Coronary artery (tissue), 2 donors: ENCODE measurements at regions not wholly inside any gene's neighbourhood (a gene's known extent, or its start where the extent isn't known, plus 50 kb on each side); places are given as distances from the start of the nearest gene placed in this dataset.
"Not testable (repeated sequence)": the region's sequence is repeated elsewhere in the genome, so short reads cannot be mapped to it uniquely, and the experiment has no call there.

ENCODE experiments used
- DNase-seq: peaks from one replicate; pipeline ENCODE4 v3.0.0-alpha.2; 2017; ENCODE audit warnings: low spot score
- H3K27ac ChIP-seq, 2 donors: fragments of 200-600 bp; sonication (generic); one replicate each; pipeline ENCODE4 v1.5.1; 2016 to 2019
- H3K4me3 ChIP-seq: fragments of 200-600 bp; sonication (generic); 2 replicates; pipeline ENCODE4 v1.5.1; 2016; ENCODE audit warnings: mild to moderate bottlenecking, moderate library complexity
- CTCF ChIP-seq: fragments of 200-600 bp; sonication (generic); IDR thresholded peaks from one replicate; pipeline ENCODE4 v1.5.1; 2019; ENCODE audit warnings: antibody characterized with exemption

GRCh38 chr2:146415291-146415690 is 1429.5 kb upstream of the ACVR2A start:
- Histone ChIP-seq H3K27ac (no peak overlapping the region), H3K4me3 (no peak overlapping the region)
- no peak for DNase-seq

DNA sequence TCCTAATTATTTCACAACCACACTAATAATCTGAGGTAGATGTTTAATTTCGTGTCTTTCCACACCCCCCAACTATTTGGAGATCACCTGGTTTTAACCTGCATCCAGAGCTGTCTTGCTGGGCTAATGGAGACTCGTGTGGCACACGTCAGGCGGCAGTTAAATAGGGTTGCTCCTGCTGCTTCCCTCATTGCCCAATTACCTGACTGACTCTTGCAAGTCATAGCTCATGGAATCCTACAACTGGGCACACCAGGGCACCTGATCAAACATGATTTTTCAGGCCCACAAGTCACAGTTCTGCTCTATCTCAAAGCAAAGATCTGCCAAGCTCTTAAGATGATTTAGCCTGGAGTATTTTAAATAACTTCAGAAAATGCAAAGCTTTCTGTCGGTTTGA is 1430.4 kb upstream of the ACVR2A start:
- no peak overlapping the region for H3K4me3 ChIP-seq
- no peak overlapping the region for H3K27ac ChIP-seq
- no peak for TF ChIP-seq CTCF
- no peak for DNase-seq

More at GRCh38 chr2:146415291-146415690, 1429.5 kb upstream of the ACVR2A start:
- no peak for TF ChIP-seq CTCF

DNA sequence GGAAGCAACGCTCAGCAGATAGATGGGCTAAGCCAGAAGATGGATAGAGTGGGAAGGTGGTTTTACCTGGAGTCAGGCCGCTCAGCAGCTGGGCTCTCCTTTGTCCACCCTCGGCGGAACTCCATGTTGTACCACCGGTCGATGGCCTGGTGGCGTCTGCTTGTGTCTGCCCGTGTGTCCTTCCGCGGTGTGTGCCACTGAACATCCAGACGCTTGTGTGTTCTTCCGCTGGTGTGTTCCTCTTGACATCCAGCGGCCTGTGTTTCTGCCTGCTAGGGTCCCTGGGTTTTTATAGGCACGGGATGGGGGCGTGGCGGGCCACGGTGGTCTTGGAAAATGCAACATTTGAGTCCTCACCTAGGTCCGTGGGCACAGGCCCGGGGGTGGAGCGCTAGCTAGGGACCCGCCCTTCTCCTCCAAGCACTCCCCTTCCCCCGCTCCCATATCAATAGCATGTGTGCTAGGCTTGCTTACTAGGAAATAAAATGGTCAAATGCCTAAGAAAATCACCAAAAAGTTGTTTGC is 1431.7 kb upstream of the ACVR2A start:
- no peak for DNase-seq
- H3K27ac ChIP-seq: no peak overlapping the region
- no peak overlapping the region for H3K4me3 ChIP-seq
- TF ChIP-seq CTCF: no peak

DNA sequence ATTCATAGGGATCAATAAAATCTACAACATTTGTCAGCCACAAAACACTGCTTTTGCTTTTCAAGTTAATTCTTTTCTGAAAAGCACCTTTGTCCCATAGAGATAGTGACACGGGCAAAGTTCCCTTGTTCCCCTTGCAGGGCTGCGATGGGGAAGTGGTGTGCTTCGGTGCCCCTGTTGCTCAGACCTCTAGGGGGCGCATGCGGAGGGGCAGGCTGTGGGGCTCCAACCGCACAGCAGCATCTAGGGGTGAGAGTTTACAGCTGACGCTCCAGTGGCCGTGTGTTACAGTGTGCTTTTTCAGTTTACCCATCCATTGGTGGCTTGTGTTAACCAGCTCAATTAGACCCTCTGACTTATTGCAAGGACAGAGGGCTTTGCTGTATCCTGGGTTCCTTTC is 1432.2 kb upstream of the ACVR2A start:
- TF ChIP-seq CTCF: no peak
- no peak for DNase-seq
- no peak overlapping the region for H3K4me3 ChIP-seq
- H3K27ac ChIP-seq: no peak overlapping the region

GRCh38 chr2:146405402-146406309 is 1439.2 kb upstream of the ACVR2A start:
- not testable (repeated sequence) for H3K4me3 ChIP-seq, H3K27ac ChIP-seq, DNase-seq

DNA sequence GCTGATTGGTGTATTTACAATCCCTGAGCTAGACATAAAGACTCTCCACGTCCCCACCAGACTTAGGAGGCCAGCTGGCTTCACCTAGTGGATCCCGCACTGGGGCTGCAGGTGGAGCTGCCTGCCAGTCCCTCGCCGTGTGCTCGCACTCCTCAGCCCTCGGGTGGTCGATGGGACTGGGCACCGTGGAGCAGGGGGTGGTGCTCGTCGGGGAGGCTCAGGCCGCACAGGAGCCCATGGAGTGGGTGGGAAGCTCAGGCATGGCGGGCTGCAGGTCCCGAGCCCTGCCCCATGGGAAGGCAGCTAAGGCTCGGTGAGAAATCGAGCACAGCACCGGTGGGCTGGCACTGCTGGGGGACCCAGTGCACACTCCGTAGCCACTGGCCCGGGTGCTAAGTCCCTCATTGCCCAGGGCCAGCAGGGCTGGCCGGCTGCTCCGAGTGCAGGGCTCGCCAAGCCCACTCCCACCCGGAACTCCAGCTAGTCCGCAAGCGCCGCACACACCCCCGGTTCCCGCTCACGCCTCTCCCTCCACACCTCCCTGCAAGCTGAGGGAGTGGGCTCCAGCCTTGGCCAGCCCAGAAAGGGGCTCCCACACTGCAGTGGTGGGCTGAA is 1441.2 kb upstream of the ACVR2A start:
- not testable (repeated sequence) for H3K27ac ChIP-seq, H3K4me3 ChIP-seq, DNase-seq

DNA sequence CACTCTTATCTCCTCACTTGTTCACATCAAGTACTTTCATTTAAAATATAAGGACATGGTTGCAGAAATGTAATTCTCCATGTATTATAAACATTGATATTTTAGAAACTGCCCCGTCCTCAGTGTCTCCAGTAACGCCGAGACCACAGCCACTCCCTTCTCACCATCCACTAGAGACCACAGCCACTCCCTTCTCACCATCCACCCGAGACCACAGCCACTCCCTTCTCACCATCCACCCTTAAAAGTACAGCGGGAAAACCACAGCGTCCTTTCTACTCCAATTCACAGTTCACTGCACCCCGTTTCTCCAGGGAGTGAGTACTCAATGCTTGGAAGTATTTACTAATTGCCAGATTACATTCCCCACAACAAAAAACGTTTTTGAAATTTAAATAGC is 1452.2 kb upstream of the ACVR2A start:
- no peak for TF ChIP-seq CTCF
- H3K27ac ChIP-seq: no peak overlapping the region
- H3K4me3 ChIP-seq: no peak overlapping the region
- DNase-seq: no peak

- Histone ChIP-seq H3K4me3 (no peak overlapping the region), H3K27ac (no peak overlapping the region)
- no peak for TF ChIP-seq CTCF
- no peak for DNase-seq
Observed at GRCh38 chr2:146392186-146392585, 1452.6 kb upstream of the ACVR2A start.
